ENCODE measurements at regions not wholly inside any gene's neighbourhood (a gene's known extent, or its start where the extent isn't known, plus 50 kb on each side); places are given as distances from the start of the nearest gene placed in this dataset.

GRCh38 chr14:54335569-54336155 is 61.1 kb upstream of the CDKN3 start:
- TF ChIP-seq FOXP2 (optimal IDR thresholded peaks at IDR 0.05; ENCODE audit: control extremely low read depth, extremely low read length, insufficient read depth): no peak
- no peak for TF ChIP-seq POLR2AphosphoS5 (IDR thresholded peaks at IDR 0.05; ENCODE audit: borderline replicate concordance, low read depth, low read length)
- no peak for TF ChIP-seq EZH2 (IDR thresholded peaks at IDR 0.05)
- no peaks in the 10 kb centered on the region for H3K9me3 ChIP-seq (ENCODE audit: low read depth, low read length)
- no peak overlapping the region for H3K27ac ChIP-seq
- H3K4me3 ChIP-seq: no peak overlapping the region
- H3K9ac ChIP-seq (ENCODE audit: insufficient read length): no peak overlapping the region
- no peak for DNase-seq (ENCODE audit: low read depth, low spot score)
- H3K36me3 ChIP-seq (ENCODE audit: insufficient read depth, low read length): no peaks in the 10 kb centered on the region

DNA sequence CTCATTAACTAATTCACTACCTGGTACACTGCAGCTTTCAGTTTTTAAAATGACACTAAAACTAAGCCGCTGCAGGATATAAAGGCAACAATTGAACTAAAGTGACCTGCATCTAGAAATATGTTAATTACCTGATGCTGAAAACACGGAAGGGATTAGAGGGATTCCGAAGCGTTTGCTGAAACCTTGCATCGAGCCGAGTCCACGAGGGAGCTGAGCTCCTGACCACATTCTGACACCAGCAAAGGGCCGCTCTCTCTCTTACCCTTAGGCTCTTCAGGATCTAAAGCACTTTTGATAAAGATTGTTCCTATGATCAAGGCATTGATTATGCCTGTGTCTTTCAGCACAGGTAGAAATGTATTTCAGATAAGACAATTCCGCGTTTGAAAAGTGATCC is 59.5 kb upstream of the CDKN3 start:
- no peak for DNase-seq (ENCODE audit: low read depth, low spot score)
- no peak overlapping the region for H3K4me3 ChIP-seq
- no peaks in the 10 kb centered on the region for H3K9me3 ChIP-seq (ENCODE audit: low read depth, low read length)
- TF ChIP-seq EZH2 (IDR thresholded peaks at IDR 0.05) (no peak), FOXP2 (optimal IDR thresholded peaks at IDR 0.05; ENCODE audit: control extremely low read depth, extremely low read length, insufficient read depth) (no peak), POLR2AphosphoS5 (IDR thresholded peaks at IDR 0.05; ENCODE audit: borderline replicate concordance, low read depth, low read length) (no peak)
- H3K9ac ChIP-seq (ENCODE audit: insufficient read length): no peak overlapping the region
- no peaks in the 10 kb centered on the region for H3K36me3 ChIP-seq (ENCODE audit: insufficient read depth, low read length)
- no peak overlapping the region for H3K27ac ChIP-seq

GRCh38 chr14:54338696-54339317 is 58.0 kb upstream of the CDKN3 start:
- no peak overlapping the region for H3K4me3 ChIP-seq
- no peak for DNase-seq (ENCODE audit: low read depth, low spot score)
- no peak overlapping the region for H3K9ac ChIP-seq (ENCODE audit: insufficient read length)
- no peaks in the 10 kb centered on the region for H3K9me3 ChIP-seq (ENCODE audit: low read depth, low read length)
- no peaks in the 10 kb centered on the region for H3K36me3 ChIP-seq (ENCODE audit: insufficient read depth, low read length)
- H3K27ac ChIP-seq: no peak overlapping the region
- TF ChIP-seq POLR2AphosphoS5 (IDR thresholded peaks at IDR 0.05; ENCODE audit: borderline replicate concordance, low read depth, low read length): no peak
- no peak for TF ChIP-seq FOXP2 (optimal IDR thresholded peaks at IDR 0.05; ENCODE audit: control extremely low read depth, extremely low read length, insufficient read depth)
- no peak for TF ChIP-seq EZH2 (IDR thresholded peaks at IDR 0.05)

GRCh38 chr14:54339771-54340170 is 57.0 kb upstream of the CDKN3 start:
- Histone ChIP-seq H3K4me3 (no peak overlapping the region), H3K9ac (ENCODE audit: insufficient read length) (no peak overlapping the region), H3K9me3 (ENCODE audit: low read depth, low read length) (no peaks in the 10 kb centered on the region), H3K27ac (no peak overlapping the region), H3K36me3 (ENCODE audit: insufficient read depth, low read length) (no peaks in the 10 kb centered on the region)
- TF ChIP-seq POLR2AphosphoS5 (IDR thresholded peaks at IDR 0.05; ENCODE audit: borderline replicate concordance, low read depth, low read length): no peak
- no peak for TF ChIP-seq FOXP2 (optimal IDR thresholded peaks at IDR 0.05; ENCODE audit: control extremely low read depth, extremely low read length, insufficient read depth)
- no peak for TF ChIP-seq EZH2 (IDR thresholded peaks at IDR 0.05)
- no peak for DNase-seq (ENCODE audit: low read depth, low spot score)

- no peak overlapping the region for H3K27ac ChIP-seq
- no peak overlapping the region for H3K4me3 ChIP-seq
- H3K9ac ChIP-seq (ENCODE audit: insufficient read length): no peak overlapping the region
- H3K9me3 ChIP-seq (ENCODE audit: low read depth, low read length): no peaks in the 10 kb centered on the region
- H3K36me3 ChIP-seq (ENCODE audit: insufficient read depth, low read length): no peaks in the 10 kb centered on the region
- TF ChIP-seq EZH2 (IDR thresholded peaks at IDR 0.05) (no peak), FOXP2 (optimal IDR thresholded peaks at IDR 0.05; ENCODE audit: control extremely low read depth, extremely low read length, insufficient read depth) (no peak), POLR2AphosphoS5 (IDR thresholded peaks at IDR 0.05; ENCODE audit: borderline replicate concordance, low read depth, low read length) (no peak)
- DNase-seq (ENCODE audit: low read depth, low spot score): no peak
Measured at GRCh38 chr14:54342806-54343205, 54.0 kb upstream of the CDKN3 start.

DNA sequence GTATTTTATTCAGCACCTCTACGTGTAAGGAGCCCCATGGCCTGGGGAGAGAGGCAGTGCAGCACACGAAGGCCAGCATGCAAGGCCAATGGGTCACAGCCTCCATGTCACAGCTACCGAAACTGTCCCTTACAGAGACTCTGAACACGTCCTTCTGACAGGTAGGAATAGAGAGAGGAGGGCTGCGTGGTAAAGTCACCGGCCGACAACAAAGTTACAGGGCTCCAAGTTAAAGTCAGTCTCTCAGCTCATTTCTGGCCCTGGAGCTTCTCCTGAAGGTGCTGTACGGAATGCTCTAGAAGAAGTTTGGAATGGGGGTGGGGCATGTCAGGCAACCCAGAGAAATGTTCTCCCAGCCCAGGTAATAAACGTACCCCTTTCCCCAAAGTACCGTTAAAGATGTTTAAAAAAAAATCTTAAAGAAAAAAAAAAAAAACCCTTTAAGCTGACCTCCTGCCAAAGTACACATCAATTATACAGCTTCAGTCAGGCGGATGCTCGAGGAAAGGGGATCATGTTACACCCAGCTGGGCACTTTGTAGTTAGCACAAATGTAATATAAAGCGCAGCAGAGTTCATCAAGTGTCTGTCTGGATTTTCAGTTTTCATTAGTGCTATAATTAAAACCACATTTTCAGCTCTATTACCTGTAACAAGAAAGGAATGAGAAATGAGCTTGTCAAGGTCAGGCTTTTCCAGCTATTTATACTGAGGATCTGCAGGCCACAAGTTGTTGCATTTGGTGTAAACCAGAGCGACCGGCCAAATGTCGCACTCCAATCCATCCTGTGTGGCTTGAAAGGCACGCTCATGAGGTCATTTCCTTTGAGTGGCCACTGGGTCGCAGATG is 53.3 kb upstream of the CDKN3 start:
- Histone ChIP-seq H3K4me3 (no peak overlapping the region), H3K27ac (no peak overlapping the region), H3K9ac (ENCODE audit: insufficient read length) (no peak overlapping the region), H3K9me3 (ENCODE audit: low read depth, low read length) (no peaks in the 10 kb centered on the region), H3K36me3 (ENCODE audit: insufficient read depth, low read length) (no peaks in the 10 kb centered on the region)
- DNase-seq (ENCODE audit: low read depth, low spot score): no peak
- no peak for TF ChIP-seq EZH2 (IDR thresholded peaks at IDR 0.05)
- no peak for TF ChIP-seq POLR2AphosphoS5 (IDR thresholded peaks at IDR 0.05; ENCODE audit: borderline replicate concordance, low read depth, low read length)
- no peak for TF ChIP-seq FOXP2 (optimal IDR thresholded peaks at IDR 0.05; ENCODE audit: control extremely low read depth, extremely low read length, insufficient read depth)

DNA sequence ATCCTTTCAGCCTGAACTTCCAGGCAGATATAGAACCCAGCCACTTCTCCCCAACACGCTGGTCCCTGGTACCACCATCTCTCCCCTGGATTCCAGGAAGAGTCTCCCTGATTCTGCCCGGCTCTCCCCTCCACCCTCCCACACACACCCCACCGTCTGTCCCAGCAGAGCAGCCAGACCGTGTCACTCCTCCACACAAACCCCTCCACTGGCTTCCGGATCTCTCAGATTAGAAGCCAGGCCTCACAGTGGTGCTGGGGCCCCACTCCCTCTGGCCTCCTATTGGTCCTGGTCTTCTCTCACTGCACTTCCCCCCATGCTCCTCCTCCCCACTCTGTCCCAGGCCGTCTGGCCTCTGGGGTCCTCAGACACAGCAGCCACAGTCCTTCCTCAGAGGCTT is 52.4 kb upstream of the CDKN3 start:
- H3K9ac ChIP-seq (ENCODE audit: insufficient read length): no peak overlapping the region
- H3K9me3 ChIP-seq (ENCODE audit: low read depth, low read length): no peaks in the 10 kb centered on the region
- no peak overlapping the region for H3K27ac ChIP-seq
- no peaks in the 10 kb centered on the region for H3K36me3 ChIP-seq (ENCODE audit: insufficient read depth, low read length)
- H3K4me3 ChIP-seq: no peak overlapping the region
- no peak for DNase-seq (ENCODE audit: low read depth, low spot score)
- TF ChIP-seq EZH2 (IDR thresholded peaks at IDR 0.05) (no peak), POLR2AphosphoS5 (IDR thresholded peaks at IDR 0.05; ENCODE audit: borderline replicate concordance, low read depth, low read length) (no peak), FOXP2 (optimal IDR thresholded peaks at IDR 0.05; ENCODE audit: control extremely low read depth, extremely low read length, insufficient read depth) (no peak)

- no peaks in the 10 kb centered on the region for H3K36me3 ChIP-seq (ENCODE audit: insufficient read depth, low read length)
- no peak for TF ChIP-seq FOXP2 (optimal IDR thresholded peaks at IDR 0.05; ENCODE audit: control extremely low read depth, extremely low read length, insufficient read depth)
- TF ChIP-seq EZH2 (IDR thresholded peaks at IDR 0.05): no peak
- no peak for TF ChIP-seq POLR2AphosphoS5 (IDR thresholded peaks at IDR 0.05; ENCODE audit: borderline replicate concordance, low read depth, low read length)
- no peak overlapping the region for H3K27ac ChIP-seq
- no peak overlapping the region for H3K9ac ChIP-seq (ENCODE audit: insufficient read length)
- no peak for DNase-seq (ENCODE audit: low read depth, low spot score)
- no peak overlapping the region for H3K4me3 ChIP-seq
- H3K9me3 ChIP-seq (ENCODE audit: low read depth, low read length): no peaks in the 10 kb centered on the region
Measured at GRCh38 chr14:54346257-54346656, 50.5 kb upstream of the CDKN3 start.
